Smooth muscle cell (in vitro differentiated cells): ENCODE measurements at regions not wholly inside any gene's neighbourhood (a gene's known extent, or its start where the extent isn't known, plus 50 kb on each side); places are given as distances from the start of the nearest gene placed in this dataset.

ENCODE experiments used
- DNase-seq: peaks from one replicate; lab custom pipeline; 2025; ENCODE audit not compliant: unreplicated experiment; lab: John Stamatoyannopoulos, UW
- H2AFZ ChIP-seq: fragments of 200-600 bp; sonication (generic); 2 replicates; pipeline ENCODE4 v1.6.0; 2016; ENCODE audit warnings: antibody characterized with exemption, low read depth, mild to moderate bottlenecking
- H3F3A ChIP-seq: fragments of 200-600 bp; sonication (generic); 2 replicates; pipeline ENCODE4 v1.6.0; 2017; ENCODE audit warnings: antibody characterized with exemption, low read depth
- H3K27ac ChIP-seq: fragments of 200-600 bp; sonication (generic); 2 replicates; pipeline ENCODE4 v1.5.1; 2016; ENCODE audit warnings: low read depth, mild to moderate bottlenecking
- H3K27me3 ChIP-seq: fragments of 200-600 bp; sonication (generic); 2 replicates; pipeline ENCODE4 v1.6.1; 2016; ENCODE audit warnings: low read depth, mild to moderate bottlenecking
- H3K36me3 ChIP-seq: fragments of 200-600 bp; sonication (generic); 2 replicates; pipeline ENCODE4 v1.5.1; 2016; ENCODE audit warnings: low read depth
- H3K4me1 ChIP-seq: fragments of 200-600 bp; sonication (generic); 2 replicates; pipeline ENCODE4 v1.5.1; 2016; ENCODE audit warnings: low read depth
- H3K4me2 ChIP-seq: fragments of 200-600 bp; sonication (generic); 2 replicates; pipeline ENCODE4 v1.6.0; 2016; ENCODE audit warnings: mild to moderate bottlenecking
- H3K4me3 ChIP-seq: fragments of 200-600 bp; sonication (generic); 2 replicates; pipeline ENCODE4 v1.5.1; 2016; ENCODE audit warnings: mild to moderate bottlenecking
- H3K79me2 ChIP-seq: fragments of 200-600 bp; sonication (generic); 2 replicates; pipeline ENCODE4 v1.6.0; 2016; ENCODE audit warnings: low read depth, mild to moderate bottlenecking
- H3K9ac ChIP-seq: fragments of 200-600 bp; sonication (generic); 2 replicates; pipeline ENCODE4 v1.6.0; 2016; ENCODE audit warnings: low read depth
- H3K9me3 ChIP-seq: fragments of 200-600 bp; sonication (generic); replicated peaks from 2 replicates; pipeline ENCODE4 v1.5.1; 2016; ENCODE audit warnings: low read depth
- H4K20me1 ChIP-seq: fragments of 200-600 bp; sonication (generic); 2 replicates; pipeline ENCODE4 v1.6.0; 2016; ENCODE audit warnings: low read depth
- WGBS: methylation state at CpG from one replicate; pipeline ENCODE4 v1.1.7; 2016; ENCODE audit warnings: low lambda C conversion rate; 5-methylcytosine and 5-hydroxymethylcytosine counted together
- TF ChIP-seq, protein P1 (sequence below): fragments of 200-600 bp; sonication (generic); IDR thresholded peaks from 2 replicates; pipeline ENCODE4 v1.5.1; 2017; ENCODE audit warnings: borderline replicate concordance, mild to moderate bottlenecking, antibody characterized with exemption; ENCODE audit not compliant: insufficient read depth, poor library complexity, severe bottlenecking

DNA sequence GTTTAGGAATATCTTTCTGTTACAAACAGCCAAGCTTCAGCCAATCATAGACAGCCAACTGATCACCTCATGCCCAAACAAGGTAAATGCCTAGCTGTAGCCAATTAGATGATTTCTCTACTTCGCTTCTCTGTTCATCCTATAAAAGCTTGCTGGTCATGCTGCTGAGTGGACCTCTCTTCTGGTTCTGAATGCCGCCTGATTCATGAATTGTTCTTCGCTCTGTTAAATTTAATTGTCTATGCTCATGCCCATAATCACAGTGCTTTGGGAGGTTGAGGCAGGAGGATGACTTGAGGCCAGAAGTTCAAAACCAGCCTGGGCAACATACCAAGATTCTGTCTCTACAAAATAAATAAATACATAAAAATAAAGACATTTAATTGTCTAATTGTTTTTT is 698.1 kb upstream of the NRP1 start:
- H3K4me3 ChIP-seq, result no peak overlapping the region
- no peak overlapping the region for H2AFZ ChIP-seq
- no peak overlapping the region for H3K9ac ChIP-seq
- H3K4me2 ChIP-seq, result no peak overlapping the region
- H3K36me3 ChIP-seq, result no peaks in the 10 kb centered on the region
- no peaks in the 10 kb centered on the region for H3K9me3 ChIP-seq
- no peaks in the 10 kb centered on the region for H3K4me1 ChIP-seq
- TF ChIP-seq, protein P1, sequence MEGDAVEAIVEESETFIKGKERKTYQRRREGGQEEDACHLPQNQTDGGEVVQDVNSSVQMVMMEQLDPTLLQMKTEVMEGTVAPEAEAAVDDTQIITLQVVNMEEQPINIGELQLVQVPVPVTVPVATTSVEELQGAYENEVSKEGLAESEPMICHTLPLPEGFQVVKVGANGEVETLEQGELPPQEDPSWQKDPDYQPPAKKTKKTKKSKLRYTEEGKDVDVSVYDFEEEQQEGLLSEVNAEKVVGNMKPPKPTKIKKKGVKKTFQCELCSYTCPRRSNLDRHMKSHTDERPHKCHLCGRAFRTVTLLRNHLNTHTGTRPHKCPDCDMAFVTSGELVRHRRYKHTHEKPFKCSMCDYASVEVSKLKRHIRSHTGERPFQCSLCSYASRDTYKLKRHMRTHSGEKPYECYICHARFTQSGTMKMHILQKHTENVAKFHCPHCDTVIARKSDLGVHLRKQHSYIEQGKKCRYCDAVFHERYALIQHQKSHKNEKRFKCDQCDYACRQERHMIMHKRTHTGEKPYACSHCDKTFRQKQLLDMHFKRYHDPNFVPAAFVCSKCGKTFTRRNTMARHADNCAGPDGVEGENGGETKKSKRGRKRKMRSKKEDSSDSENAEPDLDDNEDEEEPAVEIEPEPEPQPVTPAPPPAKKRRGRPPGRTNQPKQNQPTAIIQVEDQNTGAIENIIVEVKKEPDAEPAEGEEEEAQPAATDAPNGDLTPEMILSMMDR, result no peak
- no peaks in the 10 kb centered on the region for H3K79me2 ChIP-seq
- DNase-seq, result no peak
- no peak overlapping the region for H3K27ac ChIP-seq
- 99% methylated on average over 3 of the region's 3 CpGs for WGBS
- H4K20me1 ChIP-seq, result no peaks in the 10 kb centered on the region
- no peaks in the 10 kb centered on the region for H3F3A ChIP-seq
- H3K27me3 ChIP-seq, result no peaks in the 10 kb centered on the region

- Histone ChIP-seq H3K27ac (no peak overlapping the region), H3F3A (no peaks in the 10 kb centered on the region), H3K27me3 (no peaks in the 10 kb centered on the region), H3K4me2 (no peak overlapping the region), H4K20me1 (no peaks in the 10 kb centered on the region), H2AFZ (no peak overlapping the region), H3K9me3 (no peaks in the 10 kb centered on the region), H3K79me2 (no peaks in the 10 kb centered on the region), H3K4me1 (no peaks in the 10 kb centered on the region), H3K4me3 (no peak overlapping the region), H3K36me3 (no peaks in the 10 kb centered on the region), H3K9ac (no peak overlapping the region)
- TF ChIP-seq, protein P1, result no peak
- 47% methylated on average over 3 of the region's 3 CpGs for WGBS
- DNase-seq, result no peak
Measured at GRCh38 chr10:34031400-34031799, 696.9 kb upstream of the NRP1 start.

DNA sequence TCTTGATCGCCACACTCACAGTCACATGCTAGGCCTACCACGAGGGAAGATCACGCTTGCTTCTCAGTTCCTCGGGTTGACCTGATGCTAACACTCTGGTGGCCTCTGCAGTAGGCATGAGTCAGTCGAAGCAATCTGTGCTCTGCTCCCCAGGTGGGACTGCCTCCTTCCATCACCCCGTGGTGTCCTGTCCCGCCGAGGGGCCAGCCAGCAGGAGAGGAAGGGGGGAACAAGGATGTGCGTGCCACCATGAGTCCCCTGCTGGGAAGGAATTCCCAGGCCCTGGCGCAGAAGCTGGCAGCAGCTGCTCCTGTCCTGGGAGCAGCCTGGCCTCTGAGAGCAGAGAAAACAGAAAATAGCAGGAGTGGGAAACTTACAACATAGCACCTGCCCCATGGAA is 695.0 kb upstream of the NRP1 start:
- Histone ChIP-seq H3K4me2 (no peak overlapping the region), H3K79me2 (no peaks in the 10 kb centered on the region), H2AFZ (no peak overlapping the region), H3K36me3 (no peaks in the 10 kb centered on the region), H4K20me1 (no peaks in the 10 kb centered on the region), H3K9ac (no peak overlapping the region), H3K4me1 (no peaks in the 10 kb centered on the region), H3K4me3 (no peak overlapping the region), H3K27ac (no peak overlapping the region), H3K27me3 (no peaks in the 10 kb centered on the region), H3F3A (no peaks in the 10 kb centered on the region), H3K9me3 (no peaks in the 10 kb centered on the region)
- TF ChIP-seq, protein P1, result no peak
- WGBS, result 96% methylated on average over 10 of the region's 10 CpGs
- DNase-seq, result no peak

DNA sequence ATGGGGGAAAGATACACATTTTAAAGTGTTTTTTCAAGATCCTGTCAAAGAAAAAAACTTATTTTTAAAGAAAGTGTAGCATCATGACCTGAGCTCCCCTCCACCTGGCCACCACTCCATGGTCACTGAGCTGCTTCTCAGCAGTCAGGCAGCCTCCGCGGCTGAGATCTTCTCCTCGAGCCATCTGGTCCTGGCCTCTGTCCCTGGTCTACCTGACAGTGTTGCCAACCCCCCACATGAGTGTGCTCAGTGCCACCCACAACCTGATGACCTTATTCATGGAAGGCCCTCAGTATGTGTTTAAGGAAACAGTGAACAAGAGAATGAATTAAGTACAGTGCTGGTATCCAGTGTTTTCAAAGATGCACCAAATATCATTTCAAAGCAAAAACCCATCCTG is 694.5 kb upstream of the NRP1 start:
- Histone ChIP-seq H3K27me3 (no peaks in the 10 kb centered on the region), H3K4me2 (no peak overlapping the region), H3K9me3 (no peaks in the 10 kb centered on the region), H3K4me1 (no peaks in the 10 kb centered on the region), H3K27ac (no peak overlapping the region), H3F3A (no peaks in the 10 kb centered on the region), H2AFZ (no peak overlapping the region), H3K4me3 (no peak overlapping the region), H4K20me1 (no peaks in the 10 kb centered on the region), H3K36me3 (no peaks in the 10 kb centered on the region), H3K9ac (no peak overlapping the region), H3K79me2 (no peaks in the 10 kb centered on the region)
- 94% methylated on average over 3 of the region's 3 CpGs for WGBS
- TF ChIP-seq, protein P1, result no peak
- no peak for DNase-seq
